HepG2 (cell line): ENCODE measurements at regions not wholly inside any gene's neighbourhood (a gene's known extent, or its start where the extent isn't known, plus 50 kb on each side); places are given as distances from the start of the nearest gene placed in this dataset.

Experiments
- ATAC-seq: fragments of 200-7000 bp; cut with Tn5 transposase; 3 replicates; pipeline ENCODE4 v1.9.1; 2020; ENCODE audit warnings: mild to moderate bottlenecking, moderate library complexity
- BruUV-seq: library from RNA; stranded (reverse); fragments of 400-500 nt; replicated peaks from 2 replicates; lab custom pipeline; 2021; lab: Mats Ljungman, UMichigan
- CTCF ChIA-PET: fragments of 300-600 bp; formaldehyde crosslinking; extraction: SDS; loops from one replicate; lab custom pipeline; 2021; ENCODE audit warnings: low total read pairs, inconsistent platforms, low intra/inter-chr PET ratio; lab: Yijun Ruan, JAX
- POLR2A ChIA-PET: fragments of 350-600 bp; sonication (Branson Sonifier 250); formaldehyde crosslinking; loops from one replicate; lab custom pipeline; 2020; ENCODE audit warnings: antibody characterized with exemption, inconsistent platforms; lab: Yijun Ruan, JAX
- DNase-seq: peaks from one replicate; pipeline ENCODE4 v3.0.0-alpha.2; 2015; ENCODE audit warnings: low spot score
- FAIRE-seq: peaks from 3 replicates; lab custom pipeline; 2011; peaks lifted over from hg19 to GRCh38; lab: Jason Lieb, UNC
- H2AFZ ChIP-seq: one replicate; pipeline ENCODE4 v1.6.1; 2011; ENCODE audit warnings: low read length, inconsistent platforms
- H3K27ac ChIP-seq: fragments of 300-600 bp; 3 replicates; pipeline ENCODE4 v1.8.0; 2011; ENCODE audit warnings: mixed run types, mild to moderate bottlenecking, mixed read lengths, low read length, inconsistent platforms; ENCODE audit not compliant: insufficient read depth; ENCODE audit errors: extremely low read length
- H3K27me3 ChIP-seq, 2 experiments: fragments of 200-600 bp in 1 of 2; 2 replicates in 1 of 2; 3 replicates in 1 of 2; pipeline versions ENCODE4 v1.6.0 to v1.8.0; 2011; ENCODE audit warnings: low read length in 2 of 2, mild to moderate bottlenecking in 2 of 2, moderate library complexity in 2 of 2, inconsistent platforms in 1 of 2; ENCODE audit not compliant: insufficient read depth in 2 of 2, control insufficient read depth in 1 of 2
- H3K36me3 ChIP-seq, 2 experiments: fragments of 200-600 bp in 1 of 2; replicated peaks in 1 of 2; 2 replicates in 1 of 2; 3 replicates in 1 of 2; pipeline versions ENCODE4 v1.5.1 to v1.8.0; 2011; ENCODE audit warnings: low read length in 2 of 2, inconsistent platforms in 1 of 2; ENCODE audit not compliant: insufficient read depth in 2 of 2, control insufficient read depth in 1 of 2
- H3K4me1 ChIP-seq: 2 replicates; pipeline ENCODE4 v1.5.1; 2012; ENCODE audit warnings: low read length, inconsistent platforms; ENCODE audit not compliant: insufficient read depth
- H3K4me2 ChIP-seq: 2 replicates; pipeline ENCODE4 v1.6.0; 2011; ENCODE audit warnings: low read depth, low read length, inconsistent platforms
- H3K4me3 ChIP-seq, 3 experiments: fragments of 200-600 bp in 1 of 3; sonication (generic), shearing (Covaris generic) in 1 of 3; replicated peaks in 1 of 3; 2 replicates each; pipeline ENCODE4 v1.5.1; 2011 to 2016; ENCODE audit warnings: low read length in 3 of 3, inconsistent platforms in 2 of 3, low read depth in 2 of 3, mild to moderate bottlenecking in 2 of 3, control low read depth in 1 of 3, mixed read lengths in 1 of 3; ENCODE audit not compliant: insufficient read depth in 1 of 3
- H3K79me2 ChIP-seq: one replicate; pipeline ENCODE4 v1.6.1; 2011; ENCODE audit warnings: low read length, inconsistent platforms; ENCODE audit not compliant: insufficient read depth
- H3K9ac ChIP-seq: 2 replicates; pipeline ENCODE4 v1.6.0; 2011; ENCODE audit warnings: mild to moderate bottlenecking, low read depth, low read length, inconsistent platforms; ENCODE audit not compliant: insufficient read depth
- H3K9me3 ChIP-seq: 2 replicates; pipeline ENCODE4 v1.5.1; 2012; ENCODE audit warnings: mild to moderate bottlenecking, low read length
- H4K20me1 ChIP-seq: 2 replicates; pipeline ENCODE4 v1.6.0; 2011; ENCODE audit warnings: inconsistent platforms, mild to moderate bottlenecking, low read length, moderate library complexity; ENCODE audit not compliant: insufficient read depth
- FOSL2 ChIP-seq: sonication (generic); formaldehyde crosslinking; IDR thresholded peaks from 2 replicates; pipeline ENCODE4 v1.4.0; 2020; ENCODE audit warnings: missing genetic modification reagents
- HNF1A ChIP-seq, 2 experiments: sonication (generic) in 1 of 2; formaldehyde crosslinking in 1 of 2; IDR thresholded peaks; 2 replicates each; pipeline versions ENCODE4 v1.4.0 to v1.6.1; 2016 to 2020; ENCODE audit warnings: borderline replicate concordance in 1 of 2, low read depth in 1 of 2, mild to moderate bottlenecking in 1 of 2, missing genetic modification reagents in 1 of 2
- MAFF ChIP-seq: IDR thresholded peaks from 2 replicates; pipeline ENCODE4 v1.6.1; 2011; ENCODE audit warnings: low read depth, low read length, improper control_type of control experiment
- MAFK ChIP-seq, 2 experiments: IDR thresholded peaks in 1 of 2; conservative IDR thresholded peaks in 1 of 2; 2 replicates each; pipeline ENCODE4 v1.6.1; 2011; ENCODE audit warnings: improper control_type of control experiment in 2 of 2, low read length in 2 of 2
- RCOR2 ChIP-seq: IDR thresholded peaks from 2 replicates; pipeline ENCODE4 v1.6.1; 2016; ENCODE audit warnings: missing biosample characterization, missing genetic modification reagents
- XBP1 ChIP-seq: sonication (generic); formaldehyde crosslinking; IDR thresholded peaks from 2 replicates; pipeline ENCODE4 v1.5.0; 2020; ENCODE audit warnings: missing genetic modification reagents
- ZBTB3 ChIP-seq: sonication (generic); formaldehyde crosslinking; IDR thresholded peaks from 2 replicates; pipeline ENCODE4 v1.4.0; 2020; ENCODE audit warnings: low read depth, mild to moderate bottlenecking, moderate library complexity, missing genetic modification reagents, borderline replicate concordance
- ZNF12 ChIP-seq: sonication (generic); formaldehyde crosslinking; IDR thresholded peaks from 2 replicates; pipeline ENCODE4 v1.5.0; 2020; ENCODE audit warnings: missing genetic modification reagents
- ZNF180 ChIP-seq: sonication (generic); formaldehyde crosslinking; IDR thresholded peaks from 2 replicates; pipeline ENCODE4 v1.4.0; 2020; ENCODE audit warnings: low read depth, missing genetic modification reagents, borderline replicate concordance
- ZNF557 ChIP-seq: sonication (generic); formaldehyde crosslinking; IDR thresholded peaks from 2 replicates; pipeline ENCODE4 v1.4.0; 2020; ENCODE audit warnings: missing genetic modification reagents
- ZNF687 ChIP-seq: sonication (generic); formaldehyde crosslinking; IDR thresholded peaks from 2 replicates; pipeline ENCODE4 v1.5.1; 2020; ENCODE audit warnings: mild to moderate bottlenecking, missing genetic modification reagents, moderate library complexity
- whole genome bisulfite sequencing: methylation state at CpG from one replicate; pipeline ENCODE4 v1.1.6; 2017; ENCODE audit warnings: low lambda C conversion rate; 5-methylcytosine and 5-hydroxymethylcytosine counted together
- in situ Hi-C: cut with HindIII; loops from 2 replicates; pipeline ENCODE4 v1.10.0; 2017; ENCODE audit warnings: low pct_unique_long_range_greater_than_20kb; ENCODE audit not compliant: extremely low pct_ligation_motif_present
- intact Hi-C: fragments of 100-400 bp; cut with micrococcal nuclease; formaldehyde crosslinking; loops from one replicate; pipeline ENCODE4 v1.10.0; 2022; ENCODE audit not compliant: unreplicated experiment

GRCh38 chr4:33272722-33273121, 2552.6 kb downstream of the PCDH7 start:
- Histone ChIP-seq H3K4me3 (no peak overlapping the region), H3K27me3 (no peaks in the 10 kb centered on the region), H4K20me1 (no peaks in the 10 kb centered on the region), H3K9me3 (peaks cover 9% of the 10 kb centered on the region), H3K27ac (no peak overlapping the region), H3K4me2 (no peak overlapping the region), H2AFZ (no peak overlapping the region), H3K9ac (no peak overlapping the region), H3K4me1 (no peaks in the 10 kb centered on the region), H3K79me2 (no peaks in the 10 kb centered on the region), H3K36me3 (no peaks in the 10 kb centered on the region)
- in situ Hi-C loops (no loop called here), intact Hi-C loops (no loop called here)
- TF ChIP-seq ZBTB3 (CRISPR knock-in tag) (no peak), ZNF12 (CRISPR knock-in tag) (no peak), RCOR2 (CRISPR knock-in tag) (no peak), MAFF (peak; percentile 74), MAFK (conservative IDR thresholded peaks at IDR 0.05 in 1 of 2, IDR thresholded peaks at IDR 0.05 in 1 of 2; ENCODE audit: low read length in 2 of 2) (peak; percentile 66 to 80), ZNF180 (CRISPR knock-in tag) (no peak)
- CTCF ChIA-PET = no interaction called here
- POLR2A ChIA-PET = no interaction called here
- BruUV-seq = no TSS peak
- FAIRE-seq (no peak), ATAC-seq (no peak), DNase-seq (no peak)
- 35% methylated on average over 1 of the region's 1 CpG for WGBS

- in situ Hi-C loops = no loop called here
- Histone ChIP-seq H3K79me2 (no peaks in the 10 kb centered on the region), H3K9me3 (peaks cover 32% of the 10 kb centered on the region), H3K27ac (no peak overlapping the region), H3K4me3 (no peak overlapping the region), H4K20me1 (no peaks in the 10 kb centered on the region), H3K4me2 (no peak overlapping the region), H3K27me3 (no peaks in the 10 kb centered on the region), H2AFZ (no peak overlapping the region), H3K9ac (no peak overlapping the region), H3K4me1 (no peaks in the 10 kb centered on the region), H3K36me3 (no peaks in the 10 kb centered on the region)
- DNase-seq = no peak
- intact Hi-C loops = no loop called here
- BruUV-seq = no TSS peak
- no peak for FAIRE-seq
- no peak for ATAC-seq
- WGBS = 5% methylated on average over 1 of the region's 1 CpG
- ChIA-PET CTCF (no interaction called here), POLR2A (no interaction called here)
- no peak for TF ChIP-seq ZNF557 (CRISPR knock-in tag)
- no peak for TF ChIP-seq XBP1 (CRISPR knock-in tag)
- TF ChIP-seq ZNF687 (CRISPR knock-in tag) = no peak
- peak; percentile 51 to 84 for TF ChIP-seq MAFK (conservative IDR thresholded peaks at IDR 0.05 in 1 of 2, IDR thresholded peaks at IDR 0.05 in 1 of 2; ENCODE audit: low read length in 2 of 2)
- no peak for TF ChIP-seq HNF1A (IDR thresholded peaks at IDR 0.05; ENCODE audit: low read depth)
- TF ChIP-seq HNF1A (CRISPR knock-in tag; IDR thresholded peaks at IDR 0.05; ENCODE audit: borderline replicate concordance) = no peak
- TF ChIP-seq FOSL2 = no peak
Measured at GRCh38 chr4:33283818-33284217, 2563.6 kb downstream of the PCDH7 start.
